Heart right ventricle (tissue), 16 donors: ENCODE measurements at regions not wholly inside any gene's neighbourhood (a gene's known extent, or its start where the extent isn't known, plus 50 kb on each side); places are given as distances from the start of the nearest gene placed in this dataset.
A peak's percentile ranks its signal among the peaks of the same experiment; 100 is the strongest.

ENCODE experiments used
- ATAC-seq, 8 donors: fragments of 200-7000 bp; cut with Tn5 transposase; one replicate each; pipeline ENCODE4 v1.9.1; 2020; ENCODE audit warnings: mild to moderate bottlenecking in 8 of 8, moderate library complexity in 8 of 8, moderate number of reproducible peaks in 1 of 8
- DNase-seq, 2 donors: peaks; one replicate each; pipeline ENCODE4 v3.0.0-alpha.2; 2020
- H3K27ac ChIP-seq, 10 donors: fragments of 200-600 bp; sonication (generic) in 2 of 10; one replicate each; pipeline versions ENCODE4 v1.5.0 to v1.8.0; 2020 to 2022; ENCODE audit warnings: mild to moderate bottlenecking in 3 of 10
- H3K27me3 ChIP-seq, 7 donors: fragments of 200-600 bp; one replicate each; pipeline ENCODE4 v1.8.0; 2021 to 2022; ENCODE audit warnings: mild to moderate bottlenecking in 2 of 7
- H3K36me3 ChIP-seq, 9 donors: fragments of 200-600 bp; sonication (generic) in 1 of 9; one replicate each; pipeline versions ENCODE4 v1.5.0 to v1.8.0; 2020 to 2022; ENCODE audit warnings: mild to moderate bottlenecking in 2 of 9
- H3K4me1 ChIP-seq, 9 donors: fragments of 200-600 bp; sonication (generic) in 1 of 9; one replicate each; pipeline versions ENCODE4 v1.5.0 to v1.8.0; 2020 to 2022; ENCODE audit warnings: mild to moderate bottlenecking in 4 of 9
- H3K4me3 ChIP-seq, 10 donors: fragments of 200-600 bp; sonication (generic) in 2 of 10; one replicate each; pipeline versions ENCODE4 v1.5.0 to v1.8.0; 2020 to 2022; ENCODE audit warnings: mild to moderate bottlenecking in 7 of 10, moderate library complexity in 2 of 10
- H3K9me3 ChIP-seq, 11 donors: fragments of 200-600 bp in 10 of 11; sonication (generic) in 2 of 11; one replicate each; pipeline versions ENCODE4 v1.5.0 to v1.8.0; 2013 to 2022; ENCODE audit warnings: mild to moderate bottlenecking in 2 of 11, control low read depth in 1 of 11, moderate library complexity in 1 of 11
- WGBS, 2 donors: extraction: QIAGEN DNeasy Blood & Tissue Kit; methylation state at CpG; one replicate each; pipeline ENCODE4 v1.1.7; 2013; ENCODE audit warnings: inconsistent platforms in 1 of 2; 5-methylcytosine and 5-hydroxymethylcytosine counted together
- intact Hi-C, 10 donors: fragments of 100-400 bp; cut with DNase I; formaldehyde crosslinking; loops; one replicate each; pipeline versions ENCODE4 v1.11.1 to v1.14.2; 2022
- TF ChIP-seq, protein P1 (sequence below), 9 donors: fragments of 200-600 bp; sonication (generic) in 2 of 9; IDR thresholded peaks; one replicate each; pipeline versions ENCODE4 v1.5.0 to v1.8.0; 2021 to 2022; ENCODE audit warnings: antibody characterized with exemption in 9 of 9, mild to moderate bottlenecking in 5 of 9, moderate library complexity in 1 of 9
- donor health status: Arrhythmogenic right ventricular cardiomyopathy.
- donor health status: ischemic (EF 13 %, LVEDD 7.1; RV severe dilation, severe dysfunction).
- donor health status: healthy with polysubstance abuse.
- donor health status: DM: no; HTN: yes; CAD: no.
- donor health status: DM: no; HTN: no; CAD: no.
- donor health status: ischemic (EF 25% LVEDD 6.9; RV normal size, moderate dysfunction).
- donor health status: ischemic (EF 25% LVEDD 5.7; RV mildly dilated, moderate dysfunction).
- donor health status: healthy.
- donor health status: DM: yes; HTN: yes; CAD: no.
- donor health status: Ischemic cardiomyopathy.
- donor health status: ischemic (EF 35%, LVEDD 5.7; RV mildly dilated, moderate dysfunction).
- donor health status: nonischemic (EF 11% LVEDD 7.7; RV severe dilation, severe dysfunction).
- donor health status: DM: yes; HTN: yes; CAD: no.
- donor health status: PGD.
- donor health status: ischemic (EF 29% LVEDD 5.4; RV normal size, mild dysfunction).
- donor health status: nonischemic (EF 23%, LVEDD 6.1; RV moderate dilation, normal function).

DNA sequence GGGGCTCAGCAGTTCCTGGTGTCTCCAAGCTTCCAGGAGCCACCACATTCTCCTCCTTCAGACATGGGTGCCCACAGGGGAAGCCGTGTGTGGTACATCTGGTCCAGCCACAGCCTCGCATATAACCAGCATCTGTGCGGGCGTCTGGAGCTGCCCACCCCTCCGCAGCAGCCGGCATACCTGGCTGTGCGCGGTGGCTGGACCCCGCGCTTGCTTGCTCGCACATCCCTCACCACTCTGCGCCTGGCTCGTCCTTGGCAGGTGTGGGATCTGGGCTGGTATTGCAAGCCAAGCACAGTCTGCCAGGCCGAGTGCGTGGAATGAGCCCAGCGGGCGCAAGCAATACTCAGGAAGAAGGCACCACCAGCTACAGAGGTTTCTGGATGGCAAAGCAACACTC, 117.7 kb upstream of the MBL2 start:
- no peak for ATAC-seq
- WGBS, 2 donors: 95 to 98% methylated on average over 17 of the region's 17 CpGs
- no peaks in the 10 kb centered on the region for H3K9me3 ChIP-seq
- no peak overlapping the region for H3K4me3 ChIP-seq
- no peak overlapping the region for H3K27ac ChIP-seq
- TF ChIP-seq, protein P1, sequence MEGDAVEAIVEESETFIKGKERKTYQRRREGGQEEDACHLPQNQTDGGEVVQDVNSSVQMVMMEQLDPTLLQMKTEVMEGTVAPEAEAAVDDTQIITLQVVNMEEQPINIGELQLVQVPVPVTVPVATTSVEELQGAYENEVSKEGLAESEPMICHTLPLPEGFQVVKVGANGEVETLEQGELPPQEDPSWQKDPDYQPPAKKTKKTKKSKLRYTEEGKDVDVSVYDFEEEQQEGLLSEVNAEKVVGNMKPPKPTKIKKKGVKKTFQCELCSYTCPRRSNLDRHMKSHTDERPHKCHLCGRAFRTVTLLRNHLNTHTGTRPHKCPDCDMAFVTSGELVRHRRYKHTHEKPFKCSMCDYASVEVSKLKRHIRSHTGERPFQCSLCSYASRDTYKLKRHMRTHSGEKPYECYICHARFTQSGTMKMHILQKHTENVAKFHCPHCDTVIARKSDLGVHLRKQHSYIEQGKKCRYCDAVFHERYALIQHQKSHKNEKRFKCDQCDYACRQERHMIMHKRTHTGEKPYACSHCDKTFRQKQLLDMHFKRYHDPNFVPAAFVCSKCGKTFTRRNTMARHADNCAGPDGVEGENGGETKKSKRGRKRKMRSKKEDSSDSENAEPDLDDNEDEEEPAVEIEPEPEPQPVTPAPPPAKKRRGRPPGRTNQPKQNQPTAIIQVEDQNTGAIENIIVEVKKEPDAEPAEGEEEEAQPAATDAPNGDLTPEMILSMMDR (IDR thresholded peaks at IDR 0.05): no peak
- H3K4me1 ChIP-seq: no peaks in the 10 kb centered on the region
- H3K27me3 ChIP-seq: peaks cover 0 to 4% (median 0%) of the 10 kb centered on the region in 7 donors
- DNase-seq: no peak
- no peaks in the 10 kb centered on the region for H3K36me3 ChIP-seq
- intact Hi-C loops: no loop called here

DNA sequence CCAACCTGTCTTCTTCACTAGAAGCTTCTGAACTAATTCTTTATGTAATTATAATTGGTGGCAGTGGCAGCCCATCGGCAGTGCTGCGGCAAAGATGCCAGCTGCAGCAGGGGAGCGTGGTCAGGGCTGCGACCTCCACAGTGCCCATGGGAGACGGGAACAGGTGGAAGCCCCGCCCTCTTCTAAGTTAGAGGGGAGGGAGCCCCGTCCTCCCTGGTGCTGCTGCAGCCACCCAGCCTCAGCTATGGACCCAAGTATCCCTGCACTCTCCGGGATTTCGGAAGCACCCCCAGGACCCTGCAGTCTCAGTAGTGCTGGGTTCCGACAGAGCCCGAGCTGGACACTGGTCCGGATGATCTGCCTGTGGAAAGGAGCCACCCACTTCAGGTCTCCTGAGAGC, 117.0 kb upstream of the MBL2 start:
- intact Hi-C loops: no loop called here
- TF ChIP-seq, protein P1 (IDR thresholded peaks at IDR 0.05): no peak
- WGBS, 2 donors: 89 to 92% methylated on average over 12 of the region's 12 CpGs

DNA sequence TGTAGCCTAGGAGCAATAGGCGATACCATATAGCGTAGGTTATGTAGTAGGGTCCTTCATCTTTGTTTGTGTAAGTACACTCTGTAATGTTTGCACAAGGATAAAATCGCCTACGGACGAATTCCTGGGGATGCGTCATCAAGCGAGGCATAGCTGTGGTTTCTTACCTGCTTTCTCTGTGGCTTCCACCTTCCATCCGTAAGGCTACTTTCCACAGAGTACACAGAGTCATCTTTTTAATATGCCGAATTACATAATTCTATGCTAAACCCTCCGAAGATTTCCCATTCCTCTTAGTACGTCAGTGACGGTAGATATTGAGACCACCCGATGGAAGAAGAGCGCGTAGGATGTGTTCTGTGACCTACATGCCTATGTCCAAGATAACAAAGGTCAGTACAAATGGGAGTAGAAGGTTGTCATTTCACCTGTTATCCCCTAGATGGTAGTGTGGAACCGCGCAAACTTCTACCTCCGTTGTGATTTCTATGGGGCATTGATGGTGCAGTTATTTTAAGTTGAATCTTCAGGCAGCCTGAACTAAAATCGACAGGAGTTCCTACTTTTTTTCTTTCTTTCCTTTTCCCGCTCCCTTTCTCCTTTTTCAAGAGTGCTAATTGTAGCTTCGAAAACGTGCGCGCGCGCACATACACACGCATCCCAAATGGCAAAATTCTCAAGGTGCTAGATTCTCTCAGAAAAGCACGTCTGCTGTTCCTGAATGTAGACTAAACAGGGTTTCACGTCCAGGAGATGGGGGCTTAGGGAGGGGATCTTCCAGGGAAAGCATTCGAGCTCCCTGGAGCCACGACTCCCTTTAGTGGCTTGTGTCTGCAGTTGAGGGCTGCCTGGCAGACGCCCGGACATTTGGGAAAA, 111.7 kb upstream of the MBL2 start:
- TF ChIP-seq, protein P1 (IDR thresholded peaks at IDR 0.05): peak; percentile 31 to 76 (median 68)
- Histone ChIP-seq H3K4me3 (no peak overlapping the region), H3K36me3 (no peaks in the 10 kb centered on the region), H3K27ac (no peak overlapping the region), H3K27me3 (no peaks in the 10 kb centered on the region), H3K4me1 (peaks cover 0 to 11% (median 0%) of the 10 kb centered on the region in 9 donors), H3K9me3 (no peaks in the 10 kb centered on the region)
- WGBS, 2 donors: 31% methylated on average over 33 of the region's 33 CpGs
- intact Hi-C loops: no loop called here
- ATAC-seq (peak; percentile 58 to 85 (median 72)), DNase-seq (peak in 1 of 2 donors; percentile 23)

More for the DNA sequence above, 117.0 kb upstream of the MBL2 start:
- DNase-seq: no peak
- Histone ChIP-seq H3K4me3 (no peak overlapping the region), H3K27me3 (peaks cover 0 to 4% (median 0%) of the 10 kb centered on the region in 7 donors), H3K27ac (no peak overlapping the region), H3K9me3 (no peaks in the 10 kb centered on the region), H3K36me3 (no peaks in the 10 kb centered on the region), H3K4me1 (no peaks in the 10 kb centered on the region)
- no peak for ATAC-seq

DNA sequence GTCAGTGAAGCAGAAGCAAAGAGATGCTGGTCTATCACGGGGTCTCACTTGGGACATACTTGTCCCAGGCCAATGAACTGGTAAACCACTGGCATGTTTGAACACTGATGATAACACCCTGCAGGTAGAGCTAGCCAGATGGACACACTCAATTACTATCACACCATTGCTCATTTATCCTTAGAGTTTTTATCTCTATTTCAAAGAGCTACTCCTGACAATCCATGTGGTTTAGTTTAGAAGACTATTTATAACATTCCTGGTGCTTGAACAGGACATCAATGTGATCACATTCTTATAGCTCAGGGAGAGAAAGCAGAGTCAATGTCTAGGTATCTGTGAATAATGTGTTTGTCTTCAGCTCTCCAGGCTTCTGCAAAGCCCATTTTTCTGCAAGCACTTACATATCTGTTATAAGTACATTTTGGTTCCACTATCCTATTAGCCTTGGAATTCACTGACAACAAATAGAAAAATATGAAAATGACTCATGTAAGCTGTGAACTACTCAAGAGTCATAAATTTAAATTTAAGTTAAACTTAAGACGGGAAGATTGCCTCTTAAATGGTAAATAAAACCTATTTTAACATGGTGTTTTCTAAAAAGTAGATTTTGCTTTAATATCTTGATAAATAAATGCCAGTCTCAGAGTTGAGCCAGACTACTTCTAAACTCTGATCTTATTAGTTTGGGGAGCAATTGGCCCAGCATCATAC, 106.7 kb upstream of the MBL2 start:
- no peak for DNase-seq
- H3K36me3 ChIP-seq: no peaks in the 10 kb centered on the region
- no peak overlapping the region for H3K27ac ChIP-seq
- TF ChIP-seq, protein P1 (IDR thresholded peaks at IDR 0.05): no peak
- no peaks in the 10 kb centered on the region for H3K9me3 ChIP-seq
- H3K4me1 ChIP-seq: peaks cover 0 to 49% (median 4%) of the 10 kb centered on the region in 9 donors
- ATAC-seq: no peak
- WGBS, 2 donors: 66 to 72% methylated on average over 2 of the region's 2 CpGs
- H3K27me3 ChIP-seq: no peaks in the 10 kb centered on the region
- intact Hi-C loops: no loop called here
- H3K4me3 ChIP-seq: no peak overlapping the region
